Liver (tissue), 7 donors: ENCODE measurements at regions not wholly inside any gene's neighbourhood (a gene's known extent, or its start where the extent isn't known, plus 50 kb on each side); places are given as distances from the start of the nearest gene placed in this dataset.
"Not testable (repeated sequence)": the region's sequence is repeated elsewhere in the genome, so short reads cannot be mapped to it uniquely, and the experiment has no call there.

Experiments used
- DNase-seq: peaks from one replicate; pipeline ENCODE4 v3.0.0-alpha.2; 2017; ENCODE audit warnings: low spot score
- H3K27ac ChIP-seq, 2 donors: one replicate each; pipeline ENCODE4 v1.7.0; 2013; ENCODE audit warnings: inconsistent platforms in 2 of 2, low read length in 2 of 2, control low read depth in 1 of 2, low read depth in 1 of 2, mild to moderate bottlenecking in 1 of 2
- H3K27me3 ChIP-seq, 4 donors: one replicate each; pipeline versions ENCODE4 v1.6.1 to v1.7.0; 2013; ENCODE audit warnings: low read length in 3 of 4, inconsistent platforms in 1 of 4, mild to moderate bottlenecking in 1 of 4, moderate library complexity in 1 of 4; ENCODE audit not compliant: control insufficient read depth in 4 of 4, insufficient read depth in 4 of 4
- H3K36me3 ChIP-seq, 4 donors: one replicate each; pipeline versions ENCODE4 v1.6.1 to v1.7.0; 2013; ENCODE audit warnings: low read length in 3 of 4, mild to moderate bottlenecking in 3 of 4, low read depth in 1 of 4, moderate library complexity in 1 of 4; ENCODE audit not compliant: control insufficient read depth in 4 of 4, insufficient read depth in 3 of 4
- H3K4me1 ChIP-seq, 4 donors: one replicate each; pipeline versions ENCODE4 v1.6.1 to v1.7.0; 2013; ENCODE audit warnings: low read length in 3 of 4, mild to moderate bottlenecking in 3 of 4, moderate library complexity in 1 of 4; ENCODE audit not compliant: control insufficient read depth in 4 of 4, insufficient read depth in 4 of 4
- H3K4me3 ChIP-seq, 3 donors: one replicate each; pipeline versions ENCODE4 v1.6.1 to v1.7.0; 2013; ENCODE audit warnings: low read length in 3 of 3, control low read depth in 1 of 3, low read depth in 1 of 3, mild to moderate bottlenecking in 1 of 3
- H3K9ac ChIP-seq, 2 donors: one replicate each; pipeline ENCODE4 v1.7.0; 2013; ENCODE audit warnings: low read length in 2 of 2, mild to moderate bottlenecking in 2 of 2, moderate library complexity in 2 of 2, control low read depth in 1 of 2, low read depth in 1 of 2
- H3K9me3 ChIP-seq, 4 donors: one replicate each; pipeline versions ENCODE4 v1.6.1 to v1.7.0; 2013; ENCODE audit warnings: low read length in 3 of 4; ENCODE audit not compliant: control insufficient read depth in 4 of 4
- ATF3 ChIP-seq: IDR thresholded peaks from 2 replicates; pipeline ENCODE4 v1.6.1; 2016; ENCODE audit warnings: antibody characterized with exemption
- EGR1 ChIP-seq, 2 donors: IDR thresholded peaks; 2 replicates each; pipeline ENCODE4 v1.6.1; 2016 to 2018; ENCODE audit warnings: antibody characterized with exemption in 2 of 2, low read depth in 2 of 2
- FOXA1 ChIP-seq: IDR thresholded peaks from 2 replicates; pipeline ENCODE4 v1.6.1; 2016; ENCODE audit warnings: antibody characterized with exemption
- FOXA2 ChIP-seq: IDR thresholded peaks from 2 replicates; pipeline ENCODE4 v1.6.1; 2016; ENCODE audit warnings: antibody characterized with exemption
- GABPA ChIP-seq, 2 donors: IDR thresholded peaks in 1 of 2; conservative IDR thresholded peaks in 1 of 2; 2 replicates each; pipeline ENCODE4 v1.6.1; 2016; ENCODE audit warnings: antibody characterized with exemption in 2 of 2, mild to moderate bottlenecking in 1 of 2, moderate library complexity in 1 of 2
- HNF4A ChIP-seq, 2 donors: conservative IDR thresholded peaks; 2 replicates each; pipeline ENCODE4 v1.6.1; 2016; ENCODE audit warnings: antibody characterized with exemption in 2 of 2, mild to moderate bottlenecking in 2 of 2
- HNF4G ChIP-seq: IDR thresholded peaks from 2 replicates; pipeline ENCODE4 v1.6.1; 2016; ENCODE audit warnings: antibody characterized with exemption
- JUND ChIP-seq, 2 donors: IDR thresholded peaks; 2 replicates each; pipeline ENCODE4 v1.6.1; 2016; ENCODE audit warnings: antibody characterized with exemption in 2 of 2
- MAX ChIP-seq: IDR thresholded peaks from 2 replicates; pipeline ENCODE4 v1.6.1; 2016; ENCODE audit warnings: antibody characterized with exemption
- NR2F2 ChIP-seq: IDR thresholded peaks from 2 replicates; pipeline ENCODE4 v1.6.1; 2016; ENCODE audit warnings: antibody characterized with exemption
- RAD21 ChIP-seq, 2 donors: IDR thresholded peaks; 2 replicates each; pipeline ENCODE4 v1.6.1; 2016; ENCODE audit warnings: antibody characterized with exemption in 2 of 2, mild to moderate bottlenecking in 2 of 2
- RXRA ChIP-seq, 2 donors: IDR thresholded peaks; 2 replicates each; pipeline ENCODE4 v1.6.1; 2017 to 2018; ENCODE audit warnings: antibody characterized with exemption in 2 of 2, mild to moderate bottlenecking in 1 of 2
- SP1 ChIP-seq: IDR thresholded peaks from 2 replicates; pipeline ENCODE4 v1.6.1; 2018; ENCODE audit warnings: antibody characterized with exemption, mild to moderate bottlenecking
- TAF1 ChIP-seq: conservative IDR thresholded peaks from 2 replicates; pipeline ENCODE4 v1.6.1; 2016; ENCODE audit warnings: antibody characterized with exemption, mild to moderate bottlenecking
- YY1 ChIP-seq: IDR thresholded peaks from 2 replicates; pipeline ENCODE4 v1.6.1; 2016; ENCODE audit warnings: antibody characterized with exemption, mild to moderate bottlenecking
- ZBTB33 ChIP-seq: IDR thresholded peaks from 2 replicates; pipeline ENCODE4 v1.6.1; 2016; ENCODE audit warnings: antibody characterized with exemption
- WGBS: extraction: QIAGEN DNeasy Blood & Tissue Kit; methylation state at CpG from one replicate; pipeline ENCODE4 v1.1.7; 2013; 5-methylcytosine and 5-hydroxymethylcytosine counted together
- TF ChIP-seq, protein P1 (sequence below): IDR thresholded peaks from 2 replicates; pipeline ENCODE4 v1.6.1; 2016; ENCODE audit warnings: antibody characterized with exemption, mild to moderate bottlenecking
- donor health status: healthy.
- donor health status: healthy.
- donor health status: healthy.
- donor health status: healthy.

GRCh38 chr15:70576696-70577095, 186.7 kb downstream of the UACA start (continued):
- TF ChIP-seq RAD21 (IDR thresholded peaks at IDR 0.05) (no peak), FOXA1 (no peak), RXRA (IDR thresholded peaks at IDR 0.05) (no peak), YY1 (no peak), ATF3 (no peak)

DNA sequence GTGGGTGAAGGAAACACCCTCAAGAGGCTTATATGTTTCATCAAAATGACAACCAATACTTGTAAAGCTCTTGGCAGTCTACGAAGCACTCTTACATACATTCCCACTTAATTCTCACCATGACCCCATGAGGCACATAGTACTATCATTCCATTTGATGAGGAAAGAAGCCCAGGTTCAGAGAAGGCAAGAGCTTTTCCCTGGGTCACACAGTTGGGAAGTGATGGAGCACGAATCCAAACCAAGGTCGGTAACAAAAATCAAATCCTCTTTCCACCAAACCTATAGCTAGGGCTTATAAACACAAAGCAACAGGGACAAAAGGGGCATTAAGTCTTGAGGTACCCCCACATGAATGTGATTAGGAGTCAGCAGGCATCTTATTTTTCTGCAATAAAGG, 187.1 kb downstream of the UACA start:
- no peak overlapping the region for H3K4me3 ChIP-seq
- DNase-seq = no peak
- no peaks in the 10 kb centered on the region for H3K4me1 ChIP-seq
- TF ChIP-seq GABPA (IDR thresholded peaks at IDR 0.05 in 1 of 2, conservative IDR thresholded peaks at IDR 0.05 in 1 of 2) = no peak
- no peak for TF ChIP-seq NR2F2
- no peak for TF ChIP-seq YY1
- no peak overlapping the region for H3K27ac ChIP-seq
- H3K36me3 ChIP-seq = no peaks in the 10 kb centered on the region
- 89% methylated on average over 3 of the region's 3 CpGs for WGBS
- H3K27me3 ChIP-seq = no peaks in the 10 kb centered on the region
- no peak overlapping the region for H3K9ac ChIP-seq
- H3K9me3 ChIP-seq = no peaks in the 10 kb centered on the region

DNA sequence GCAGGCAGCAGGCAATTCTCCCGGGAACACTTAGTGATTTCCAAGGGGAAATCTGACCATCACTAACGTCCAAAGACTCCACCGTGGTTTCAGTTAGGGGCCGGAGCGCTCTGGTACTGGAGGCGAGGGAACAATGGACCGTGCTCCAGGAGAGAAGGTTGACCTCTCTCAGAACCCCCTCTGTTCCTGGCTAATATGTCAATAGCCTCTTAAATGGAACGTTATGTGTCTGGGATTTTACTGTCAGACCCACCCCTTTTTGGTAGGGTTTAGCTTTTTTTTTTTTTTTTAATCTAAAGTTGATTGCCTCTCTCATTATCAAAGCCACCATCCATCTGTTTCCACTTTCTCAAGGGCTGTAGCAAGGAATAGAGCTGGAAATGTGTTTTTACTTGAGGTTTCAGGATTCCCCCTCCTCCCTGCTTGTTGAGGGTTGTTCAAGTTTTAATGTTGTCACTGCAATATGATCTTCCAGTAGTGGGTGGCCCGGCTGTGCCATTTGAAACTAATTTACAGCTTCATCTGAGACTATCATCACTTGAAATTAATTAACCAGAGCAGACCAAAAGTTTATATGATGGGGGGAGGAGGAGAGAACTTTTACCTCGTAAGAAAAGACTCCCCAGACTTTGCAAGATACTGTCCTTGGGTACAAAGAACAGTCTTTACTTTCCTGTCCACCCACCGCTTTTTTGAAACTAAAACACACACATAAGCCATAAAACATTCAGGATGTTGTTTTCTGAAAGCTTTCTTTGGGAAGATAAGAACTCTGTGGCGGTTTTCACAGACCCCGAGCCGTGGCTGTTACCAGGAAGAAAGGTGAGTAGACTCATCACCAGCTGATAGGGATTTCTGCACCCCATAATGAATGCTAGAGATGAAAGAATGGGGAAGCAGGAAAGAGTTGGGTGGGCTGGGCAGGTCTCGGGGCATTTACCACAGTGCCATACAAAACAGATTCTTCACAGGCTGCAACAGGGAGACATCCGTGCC, 187.8 kb downstream of the UACA start:
- H3K27me3 ChIP-seq = no peaks in the 10 kb centered on the region
- WGBS = 63% methylated on average over 16 of the region's 16 CpGs
- no peaks in the 10 kb centered on the region for H3K4me1 ChIP-seq
- H3K27ac ChIP-seq = no peak overlapping the region
- no peak overlapping the region for H3K4me3 ChIP-seq
- no peak for TF ChIP-seq NR2F2
- TF ChIP-seq RXRA (IDR thresholded peaks at IDR 0.05) = no peak
- no peak for TF ChIP-seq ATF3
- TF ChIP-seq FOXA2 = no peak
- no peak for TF ChIP-seq SP1
- no peak for TF ChIP-seq JUND (IDR thresholded peaks at IDR 0.05)
- TF ChIP-seq, protein P1, sequence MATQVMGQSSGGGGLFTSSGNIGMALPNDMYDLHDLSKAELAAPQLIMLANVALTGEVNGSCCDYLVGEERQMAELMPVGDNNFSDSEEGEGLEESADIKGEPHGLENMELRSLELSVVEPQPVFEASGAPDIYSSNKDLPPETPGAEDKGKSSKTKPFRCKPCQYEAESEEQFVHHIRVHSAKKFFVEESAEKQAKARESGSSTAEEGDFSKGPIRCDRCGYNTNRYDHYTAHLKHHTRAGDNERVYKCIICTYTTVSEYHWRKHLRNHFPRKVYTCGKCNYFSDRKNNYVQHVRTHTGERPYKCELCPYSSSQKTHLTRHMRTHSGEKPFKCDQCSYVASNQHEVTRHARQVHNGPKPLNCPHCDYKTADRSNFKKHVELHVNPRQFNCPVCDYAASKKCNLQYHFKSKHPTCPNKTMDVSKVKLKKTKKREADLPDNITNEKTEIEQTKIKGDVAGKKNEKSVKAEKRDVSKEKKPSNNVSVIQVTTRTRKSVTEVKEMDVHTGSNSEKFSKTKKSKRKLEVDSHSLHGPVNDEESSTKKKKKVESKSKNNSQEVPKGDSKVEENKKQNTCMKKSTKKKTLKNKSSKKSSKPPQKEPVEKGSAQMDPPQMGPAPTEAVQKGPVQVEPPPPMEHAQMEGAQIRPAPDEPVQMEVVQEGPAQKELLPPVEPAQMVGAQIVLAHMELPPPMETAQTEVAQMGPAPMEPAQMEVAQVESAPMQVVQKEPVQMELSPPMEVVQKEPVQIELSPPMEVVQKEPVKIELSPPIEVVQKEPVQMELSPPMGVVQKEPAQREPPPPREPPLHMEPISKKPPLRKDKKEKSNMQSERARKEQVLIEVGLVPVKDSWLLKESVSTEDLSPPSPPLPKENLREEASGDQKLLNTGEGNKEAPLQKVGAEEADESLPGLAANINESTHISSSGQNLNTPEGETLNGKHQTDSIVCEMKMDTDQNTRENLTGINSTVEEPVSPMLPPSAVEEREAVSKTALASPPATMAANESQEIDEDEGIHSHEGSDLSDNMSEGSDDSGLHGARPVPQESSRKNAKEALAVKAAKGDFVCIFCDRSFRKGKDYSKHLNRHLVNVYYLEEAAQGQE = no peak
- TF ChIP-seq FOXA1 = no peak
- no peak for TF ChIP-seq HNF4A (conservative IDR thresholded peaks at IDR 0.05)
- no peak for TF ChIP-seq MAX
- TF ChIP-seq GABPA (IDR thresholded peaks at IDR 0.05 in 1 of 2, conservative IDR thresholded peaks at IDR 0.05 in 1 of 2) = no peak
- TF ChIP-seq EGR1 (IDR thresholded peaks at IDR 0.05; ENCODE audit: low read depth in 2 of 2) = no peak
- no peak for TF ChIP-seq RAD21 (IDR thresholded peaks at IDR 0.05)
- no peak for TF ChIP-seq HNF4G
- TF ChIP-seq ZBTB33 = no peak
- no peak for TF ChIP-seq TAF1
- no peak for TF ChIP-seq YY1
- no peaks in the 10 kb centered on the region for H3K9me3 ChIP-seq
- H3K36me3 ChIP-seq = no peaks in the 10 kb centered on the region
- no peak overlapping the region for H3K9ac ChIP-seq
- DNase-seq = no peak

DNA sequence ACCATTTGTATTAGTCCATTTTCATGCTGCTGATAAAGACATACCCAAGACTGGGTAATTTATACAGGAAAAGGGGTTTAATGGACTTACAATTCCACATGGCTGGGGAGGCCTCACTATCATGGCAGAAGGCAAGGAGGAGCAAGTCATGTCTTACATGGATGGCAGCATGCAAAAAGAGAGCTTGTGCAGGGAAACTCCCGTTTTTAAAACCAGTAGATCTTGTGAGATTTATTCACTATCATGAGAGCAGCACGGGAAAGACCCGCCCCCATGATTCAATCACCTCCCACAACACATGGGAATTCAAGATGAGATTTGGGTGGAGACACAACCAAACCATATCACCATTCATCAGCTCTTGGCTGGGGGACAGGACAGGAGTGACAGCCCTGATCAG, 189.0 kb downstream of the UACA start:
- DNase-seq = not testable (repeated sequence)

More for the DNA sequence above, 189.0 kb downstream of the UACA start:
- H3K36me3 ChIP-seq, H3K4me1 ChIP-seq, H3K9me3 ChIP-seq, H3K4me3 ChIP-seq, H3K27ac ChIP-seq, H3K9ac ChIP-seq, H3K27me3 ChIP-seq: not testable (repeated sequence)
- 81% methylated on average over 3 of the region's 3 CpGs for WGBS
